ENCODE measurements at regions not wholly inside any gene's neighbourhood (a gene's known extent, or its start where the extent isn't known, plus 50 kb on each side); places are given as distances from the start of the nearest gene placed in this dataset.

GRCh38 chr12:22991250-22991844, 366.4 kb downstream of the ETNK1 start:
- no peak overlapping the region for H3K27ac ChIP-seq (ENCODE audit: low read depth in 1 of 2, low read length in 2 of 2)
- DNase-seq (no peak), ATAC-seq (ENCODE audit: poor library complexity) (no peak)
- H3K9me3 ChIP-seq (ENCODE audit: control insufficient read depth in 1 of 2, insufficient read depth in 1 of 2, low read length in 2 of 2) = no peaks in the 10 kb centered on the region
- Mint-ChIP-seq H3K4me1 (ENCODE audit: low read depth) (no peaks in the 10 kb centered on the region), H3K9me3 (peaks cover 3% of the 10 kb centered on the region), H3K27me3 (no peaks in the 10 kb centered on the region), H3K36me3 (ENCODE audit: low read depth) (no peaks in the 10 kb centered on the region), H3K27ac (no peak overlapping the region), H3K4me3 (no peak overlapping the region)
- intact Hi-C loops (cut with DNase I, micrococcal nuclease) = no loop called here
- ChIA-PET CTCF (no interaction called here), POLR2A (no interaction called here)
- H3K36me3 ChIP-seq (ENCODE audit: insufficient read depth, low read length) = no peaks in the 10 kb centered on the region
- TF ChIP-seq CTCF (IDR thresholded peaks at IDR 0.05) = no peak
- no peaks in the 10 kb centered on the region for H3K4me1 ChIP-seq (ENCODE audit: insufficient read depth, low read length)
- no peaks in the 10 kb centered on the region for H3K27me3 ChIP-seq (ENCODE audit: control insufficient read depth in 1 of 2, insufficient read depth in 2 of 2, low read length in 2 of 2)
- H3K4me3 ChIP-seq (ENCODE audit: low read length) = no peak overlapping the region

- Mint-ChIP-seq H3K4me3 (no peak overlapping the region), H3K27me3 (no peaks in the 10 kb centered on the region), H3K27ac (no peak overlapping the region), H3K36me3 (ENCODE audit: low read depth) (no peaks in the 10 kb centered on the region), H3K9me3 (peaks cover under 1% of the 10 kb centered on the region), H3K4me1 (ENCODE audit: low read depth) (no peaks in the 10 kb centered on the region)
- Histone ChIP-seq H3K9me3 (ENCODE audit: control insufficient read depth in 1 of 2, insufficient read depth in 1 of 2, low read length in 2 of 2) (peaks cover 0 to 4% of the 10 kb centered on the region in 2 experiments), H3K27me3 (ENCODE audit: control insufficient read depth in 1 of 2, insufficient read depth in 2 of 2, low read length in 2 of 2) (no peaks in the 10 kb centered on the region), H3K4me1 (ENCODE audit: insufficient read depth, low read length) (no peaks in the 10 kb centered on the region), H3K27ac (ENCODE audit: low read depth in 1 of 2, low read length in 2 of 2) (no peak overlapping the region), H3K4me3 (ENCODE audit: low read length) (no peak overlapping the region), H3K36me3 (ENCODE audit: insufficient read depth, low read length) (no peaks in the 10 kb centered on the region)
- DNase-seq = no peak
- ChIA-PET POLR2A (no interaction called here), CTCF (no interaction called here)
- no peak for TF ChIP-seq CTCF (IDR thresholded peaks at IDR 0.05)
- no peak for ATAC-seq (ENCODE audit: poor library complexity)
- intact Hi-C loops (cut with DNase I, micrococcal nuclease) = no loop called here
Observed at GRCh38 chr12:22993609-22994315, 368.8 kb downstream of the ETNK1 start.

GRCh38 chr12:22994316-22994675, 369.3 kb downstream of the ETNK1 start:
- H3K36me3 Mint-ChIP-seq (ENCODE audit: low read depth) = no peaks in the 10 kb centered on the region
- no peak for DNase-seq
- Histone ChIP-seq H3K9me3 (ENCODE audit: control insufficient read depth in 1 of 2, insufficient read depth in 1 of 2, low read length in 2 of 2) (peaks cover 0 to 7% of the 10 kb centered on the region in 2 experiments), H3K4me3 (ENCODE audit: low read length) (no peak overlapping the region), H3K4me1 (ENCODE audit: insufficient read depth, low read length) (no peaks in the 10 kb centered on the region), H3K27ac (ENCODE audit: low read depth in 1 of 2, low read length in 2 of 2) (no peak overlapping the region), H3K36me3 (ENCODE audit: insufficient read depth, low read length) (no peaks in the 10 kb centered on the region), H3K27me3 (ENCODE audit: control insufficient read depth in 1 of 2, insufficient read depth in 2 of 2, low read length in 2 of 2) (no peaks in the 10 kb centered on the region)
- ChIA-PET POLR2A (no interaction called here), CTCF (no interaction called here)
- no peak overlapping the region for H3K4me3 Mint-ChIP-seq
- intact Hi-C loops (cut with DNase I, micrococcal nuclease) = no loop called here
- H3K9me3 Mint-ChIP-seq = no peaks in the 10 kb centered on the region
- no peaks in the 10 kb centered on the region for H3K4me1 Mint-ChIP-seq (ENCODE audit: low read depth)
- no peaks in the 10 kb centered on the region for H3K27me3 Mint-ChIP-seq
- H3K27ac Mint-ChIP-seq = no peak overlapping the region
- no peak for TF ChIP-seq CTCF (IDR thresholded peaks at IDR 0.05)
- no peak for ATAC-seq (ENCODE audit: poor library complexity)

Measured in CD4-positive, alpha-beta T cell (primary cell).